PC-3 (cell line): ENCODE measurements at regions not wholly inside any gene's neighbourhood (a gene's known extent, or its start where the extent isn't known, plus 50 kb on each side); places are given as distances from the start of the nearest gene placed in this dataset.

Source experiments
- CTCF ChIP-seq: fragments of 300-600 bp; sonication (generic); conservative IDR thresholded peaks from 2 replicates; pipeline ENCODE4 v1.5.1; 2017; ENCODE audit warnings: antibody characterized with exemption, low read depth, mild to moderate bottlenecking, low read length
- EZH2 ChIP-seq: fragments of 300-600 bp; sonication (generic); IDR thresholded peaks from one replicate; pipeline ENCODE4 v1.6.1; 2017; ENCODE audit warnings: antibody characterized with exemption, mild to moderate bottlenecking, low read length; ENCODE audit not compliant: unreplicated experiment

DNA sequence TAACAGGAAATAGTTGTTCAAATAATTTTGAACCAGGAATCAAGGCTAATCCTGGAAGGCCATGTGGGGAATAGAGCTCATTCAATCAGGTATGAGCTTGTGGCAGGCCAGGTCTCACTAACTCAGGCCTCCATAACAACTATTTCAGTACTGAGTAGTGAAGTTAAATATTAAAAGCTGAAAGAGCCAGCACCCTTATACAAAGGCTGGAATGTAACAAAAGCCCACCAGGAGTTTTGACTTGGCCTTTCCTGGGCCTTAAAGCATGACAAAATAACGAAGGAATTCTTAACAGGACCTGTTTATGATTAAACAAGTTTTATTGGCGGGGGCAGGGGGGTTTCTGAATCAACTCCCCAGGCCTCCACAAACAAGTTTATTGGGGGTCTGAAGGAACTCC is 1146.7 kb downstream of the CDH9 start:
- no peak for TF ChIP-seq CTCF
- no peak for TF ChIP-seq EZH2
